Thyroid gland (tissue), 4 donors: ENCODE measurements at regions not wholly inside any gene's neighbourhood (a gene's known extent, or its start where the extent isn't known, plus 50 kb on each side); places are given as distances from the start of the nearest gene placed in this dataset.

ENCODE experiments used
- DNase-seq, 2 donors: peaks; one replicate each; pipeline ENCODE4 v3.0.0-alpha.2; 2019
- H3K27ac ChIP-seq, 3 donors: fragments of 200-600 bp; sonication (generic); 1 replicate in 2 of 3; 2 replicates in 1 of 3; pipeline ENCODE4 v1.5.1; 2016 to 2019; ENCODE audit warnings: mild to moderate bottlenecking in 1 of 3, moderate library complexity in 1 of 3
- H3K27me3 ChIP-seq: fragments of 200-600 bp; sonication (generic); one replicate; pipeline ENCODE4 v1.5.1; 2019
- H3K36me3 ChIP-seq, 2 donors: fragments of 200-600 bp; sonication (generic); one replicate each; pipeline ENCODE4 v1.5.1; 2016 to 2019
- H3K4me1 ChIP-seq, 2 donors: fragments of 200-600 bp; sonication (generic); one replicate each; pipeline ENCODE4 v1.5.1; 2017 to 2019
- H3K4me3 ChIP-seq, 3 donors: fragments of 200-600 bp; sonication (generic); replicated peaks in 1 of 3; 1 replicate in 2 of 3; 2 replicates in 1 of 3; pipeline ENCODE4 v1.5.1; 2016; ENCODE audit warnings: mild to moderate bottlenecking in 1 of 3
- H3K9me3 ChIP-seq: fragments of 200-600 bp; sonication (generic); one replicate; pipeline ENCODE4 v1.5.1; 2017
- CTCF ChIP-seq, 6 experiments: fragments of 200-600 bp in 3 of 6; fragments of 450-650 bp in 3 of 6; sonication (generic) in 3 of 6; IDR thresholded peaks; one replicate each; pipeline ENCODE4 v1.5.1; 2016 to 2019; ENCODE audit warnings: antibody characterized with exemption in 6 of 6, mild to moderate bottlenecking in 2 of 6, inconsistent platforms in 1 of 6, moderate library complexity in 1 of 6
- POLR2A ChIP-seq, 2 donors: fragments of 450-650 bp; IDR thresholded peaks; one replicate each; pipeline ENCODE4 v1.6.1; 2017; ENCODE audit warnings: antibody characterized with exemption in 2 of 2, mild to moderate bottlenecking in 2 of 2, moderate library complexity in 1 of 2
- WGBS, 2 donors: methylation state at CpG; one replicate each; pipeline ENCODE4 v1.1.5; 2017; 5-methylcytosine and 5-hydroxymethylcytosine counted together
- intact Hi-C: fragments of 100-400 bp; cut with DNase I; formaldehyde crosslinking; loops from one replicate; pipeline ENCODE4 v1.15.1; 2023

GRCh38 chr9:118482306-118482705 lies 778.1 kb downstream of the TLR4 start:
- Histone ChIP-seq H3K4me1 (no peaks in the 10 kb centered on the region), H3K27ac (no peak overlapping the region), H3K9me3 (no peaks in the 10 kb centered on the region), H3K36me3 (no peaks in the 10 kb centered on the region), H3K4me3 (no peak overlapping the region), H3K27me3 (no peaks in the 10 kb centered on the region)
- 75 to 92% methylated on average over 1 of the region's 1 CpG for WGBS, 2 donors
- intact Hi-C loops = no loop called here
- DNase-seq = no peak
- TF ChIP-seq POLR2A (IDR thresholded peaks at IDR 0.05) (no peak), CTCF (IDR thresholded peaks at IDR 0.05) (no peak)

GRCh38 chr9:118483677-118484076 lies 779.5 kb downstream of the TLR4 start:
- no peaks in the 10 kb centered on the region for H3K9me3 ChIP-seq
- no peaks in the 10 kb centered on the region for H3K27me3 ChIP-seq
- TF ChIP-seq POLR2A (IDR thresholded peaks at IDR 0.05) (no peak), CTCF (IDR thresholded peaks at IDR 0.05) (no peak)
- no peak overlapping the region for H3K4me3 ChIP-seq
- no peaks in the 10 kb centered on the region for H3K4me1 ChIP-seq
- intact Hi-C loops = no loop called here
- DNase-seq = no peak
- no peak overlapping the region for H3K27ac ChIP-seq
- 52 to 66% methylated on average over 2 of the region's 2 CpGs for WGBS, 2 donors
- H3K36me3 ChIP-seq = no peaks in the 10 kb centered on the region

- Histone ChIP-seq H3K27me3 (no peaks in the 10 kb centered on the region), H3K9me3 (no peaks in the 10 kb centered on the region), H3K4me3 (no peak overlapping the region), H3K27ac (no peak overlapping the region), H3K4me1 (no peaks in the 10 kb centered on the region), H3K36me3 (no peaks in the 10 kb centered on the region)
- TF ChIP-seq POLR2A (IDR thresholded peaks at IDR 0.05) (no peak), CTCF (IDR thresholded peaks at IDR 0.05) (no peak)
- WGBS, 2 donors = 80 to 91% methylated on average over 1 of the region's 1 CpG
- DNase-seq = no peak
- intact Hi-C loops = no loop called here
Measured at GRCh38 chr9:118503236-118503635, 799.0 kb downstream of the TLR4 start.

- DNase-seq = no peak
- Histone ChIP-seq H3K4me3 (no peak overlapping the region), H3K27me3 (no peaks in the 10 kb centered on the region), H3K36me3 (no peaks in the 10 kb centered on the region), H3K4me1 (no peaks in the 10 kb centered on the region), H3K27ac (no peak overlapping the region), H3K9me3 (no peaks in the 10 kb centered on the region)
- 91 to 92% methylated on average over 4 of the region's 4 CpGs for WGBS, 2 donors
- TF ChIP-seq CTCF (IDR thresholded peaks at IDR 0.05) = no peak
- TF ChIP-seq POLR2A (IDR thresholded peaks at IDR 0.05) = no peak
- intact Hi-C loops = no loop called here
Measured at GRCh38 chr9:118510711-118511110, 806.5 kb downstream of the TLR4 start.

- Histone ChIP-seq H3K9me3 (no peaks in the 10 kb centered on the region), H3K27ac (no peak overlapping the region), H3K4me3 (no peak overlapping the region), H3K36me3 (no peaks in the 10 kb centered on the region), H3K27me3 (no peaks in the 10 kb centered on the region), H3K4me1 (no peaks in the 10 kb centered on the region)
- no peak for DNase-seq
- WGBS, 2 donors = 67 to 69% methylated on average over 5 of the region's 5 CpGs
- intact Hi-C loops = no loop called here
- TF ChIP-seq POLR2A (IDR thresholded peaks at IDR 0.05) (no peak), CTCF (IDR thresholded peaks at IDR 0.05) (no peak)
Measured at GRCh38 chr9:118515947-118516346, 811.7 kb downstream of the TLR4 start.
